Activated naive CD4-positive, alpha-beta T cell treated with anti-CD3 and anti-CD28 coated beads, Interleukin-2, amount 10 ng/mL, durations not matched to agents 7 days and 5 days (primary cell): ENCODE measurements at regions not wholly inside any gene's neighbourhood (a gene's known extent, or its start where the extent isn't known, plus 50 kb on each side); places are given as distances from the start of the nearest gene placed in this dataset.

Experiments used
- CTCF ChIA-PET: fragments of 350-600 bp; sonication (Branson Sonifier 250); formaldehyde crosslinking; loops from one replicate; lab custom pipeline; 2021; ENCODE audit warnings: antibody characterized with exemption; lab: Charles Lee
- DNase-seq: peaks from one replicate; pipeline ENCODE4 v3.0.0-alpha.2; 2020
- H3K27ac Mint-ChIP-seq: one replicate; pipeline ENCODE4 v1.8.0; 2021; ENCODE audit warnings: mild to moderate bottlenecking, moderate library complexity, mixed read lengths
- H3K27me3 Mint-ChIP-seq: one replicate; pipeline ENCODE4 v1.8.0; 2021; ENCODE audit warnings: mild to moderate bottlenecking, mixed read lengths
- H3K36me3 Mint-ChIP-seq: one replicate; pipeline ENCODE4 v1.8.0; 2021; ENCODE audit warnings: mixed read lengths
- H3K4me1 Mint-ChIP-seq: one replicate; pipeline ENCODE4 v1.8.0; 2021; ENCODE audit warnings: mixed read lengths
- H3K4me3 Mint-ChIP-seq: one replicate; pipeline ENCODE4 v1.8.0; 2021; ENCODE audit warnings: mild to moderate bottlenecking, moderate library complexity, mixed read lengths
- H3K9me3 Mint-ChIP-seq: one replicate; pipeline ENCODE4 v1.8.0; 2021; ENCODE audit warnings: mixed read lengths

DNA sequence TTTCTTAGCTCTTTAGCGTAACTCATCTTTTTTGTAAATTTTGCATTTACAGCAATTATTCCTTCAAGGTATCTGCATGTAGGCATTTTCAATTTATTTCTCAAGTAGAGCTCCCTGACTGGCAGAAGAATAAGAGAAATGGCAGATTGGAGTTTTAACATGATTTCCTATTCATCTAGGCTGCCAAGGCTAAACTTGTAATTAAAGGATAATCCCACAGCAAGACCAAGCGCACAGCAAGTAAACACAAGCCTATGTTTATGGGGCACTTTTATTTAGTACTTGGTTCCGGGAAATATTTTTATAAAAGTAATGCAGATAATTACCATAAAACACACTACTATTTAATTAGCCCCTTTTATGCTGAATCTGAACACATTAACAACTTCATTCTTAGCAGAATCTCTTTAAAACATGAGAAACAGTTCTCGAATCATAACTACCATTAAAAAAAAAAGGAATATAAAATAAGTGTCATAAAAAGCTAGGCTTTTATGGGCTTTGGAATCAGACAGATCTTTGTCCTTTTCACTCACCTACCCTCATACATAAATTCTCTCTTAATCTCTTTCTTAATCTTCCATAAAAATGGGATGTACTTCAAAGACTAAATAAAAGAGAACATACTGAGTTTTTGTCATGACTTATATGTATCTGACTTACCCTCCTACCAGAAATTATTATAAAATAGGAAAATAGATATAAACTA is 961.6 kb upstream of the MIR17HG start:
- H3K4me3 Mint-ChIP-seq, result no peak overlapping the region
- CTCF ChIA-PET, result no interaction called here
- no peaks in the 10 kb centered on the region for H3K4me1 Mint-ChIP-seq
- H3K27ac Mint-ChIP-seq, result no peak overlapping the region
- H3K9me3 Mint-ChIP-seq, result peaks cover 25% of the 10 kb centered on the region
- no peaks in the 10 kb centered on the region for H3K36me3 Mint-ChIP-seq
- DNase-seq, result no peak
- no peaks in the 10 kb centered on the region for H3K27me3 Mint-ChIP-seq

GRCh38 chr13:90388887-90389452 is 958.5 kb upstream of the MIR17HG start:
- Mint-ChIP-seq H3K9me3 (peaks cover 28% of the 10 kb centered on the region), H3K27ac (no peak overlapping the region), H3K36me3 (no peaks in the 10 kb centered on the region), H3K4me1 (no peaks in the 10 kb centered on the region), H3K27me3 (no peaks in the 10 kb centered on the region), H3K4me3 (no peak overlapping the region)
- no peak for DNase-seq
- CTCF ChIA-PET, result no interaction called here

DNA sequence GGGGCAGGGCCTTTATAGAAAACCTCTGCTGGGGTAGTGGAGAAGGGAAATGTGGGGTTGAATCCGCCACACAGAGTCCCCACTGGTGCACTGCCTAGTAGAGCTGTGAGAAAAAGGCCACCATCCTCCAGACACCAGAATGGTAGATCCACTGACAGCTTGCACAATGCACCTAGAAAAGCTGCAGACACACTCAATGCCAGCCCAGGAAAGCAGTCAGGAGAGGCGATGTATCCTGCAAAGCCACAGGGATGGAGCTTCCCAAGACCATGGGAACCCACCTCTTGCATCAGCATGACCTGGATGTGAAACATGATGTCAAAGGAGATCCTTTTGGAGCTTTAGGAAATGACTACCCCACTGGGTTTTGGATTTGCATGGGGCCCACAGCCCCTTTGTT is 958.0 kb upstream of the MIR17HG start:
- no peaks in the 10 kb centered on the region for H3K36me3 Mint-ChIP-seq
- no peak overlapping the region for H3K27ac Mint-ChIP-seq
- peaks cover 28% of the 10 kb centered on the region for H3K9me3 Mint-ChIP-seq
- CTCF ChIA-PET, result no interaction called here
- no peak overlapping the region for H3K4me3 Mint-ChIP-seq
- no peaks in the 10 kb centered on the region for H3K27me3 Mint-ChIP-seq
- DNase-seq, result no peak
- no peaks in the 10 kb centered on the region for H3K4me1 Mint-ChIP-seq

DNA sequence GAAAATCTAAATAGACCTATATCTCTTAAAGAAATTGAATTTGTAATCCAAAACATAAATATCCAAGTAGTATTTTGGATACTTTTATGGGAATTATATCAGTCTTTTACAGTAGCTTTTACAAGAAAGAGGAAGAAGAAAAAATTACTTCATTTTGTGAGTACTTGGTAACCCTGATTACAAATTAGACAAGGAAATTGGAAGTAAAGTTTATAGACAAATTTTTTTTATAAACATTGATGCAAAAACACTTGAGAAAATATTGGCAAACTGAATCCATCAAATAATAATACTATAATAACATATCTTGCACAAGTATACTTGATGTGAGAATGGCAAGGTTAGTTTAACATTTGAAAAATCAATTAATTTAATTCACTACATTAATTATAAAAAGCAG is 954.1 kb upstream of the MIR17HG start:
- H3K27ac Mint-ChIP-seq, result no peak overlapping the region
- H3K9me3 Mint-ChIP-seq, result peaks cover 19% of the 10 kb centered on the region
- no peaks in the 10 kb centered on the region for H3K27me3 Mint-ChIP-seq
- no peaks in the 10 kb centered on the region for H3K36me3 Mint-ChIP-seq
- no peak overlapping the region for H3K4me3 Mint-ChIP-seq
- no peaks in the 10 kb centered on the region for H3K4me1 Mint-ChIP-seq
- no peak for DNase-seq
- CTCF ChIA-PET, result no interaction called here

DNA sequence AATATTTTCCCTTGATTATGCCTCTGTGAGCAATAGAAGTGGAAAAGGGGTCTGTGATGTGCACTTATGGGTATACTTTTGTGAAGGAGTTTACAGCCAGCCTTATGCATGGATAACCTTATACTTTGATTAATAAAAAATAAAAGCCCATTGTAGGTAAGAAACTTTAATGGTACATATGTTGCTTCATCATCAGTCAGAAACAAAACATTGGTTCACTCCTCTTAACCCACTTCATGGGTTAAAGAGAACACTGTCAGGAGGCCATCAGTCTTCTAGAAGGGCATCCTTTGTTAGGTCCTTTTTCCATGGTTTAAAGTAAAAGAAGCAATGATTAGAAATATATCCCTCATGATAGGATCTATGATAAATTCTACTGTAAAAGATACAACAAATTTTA is 952.1 kb upstream of the MIR17HG start:
- CTCF ChIA-PET, result no interaction called here
- Mint-ChIP-seq H3K4me1 (no peaks in the 10 kb centered on the region), H3K9me3 (peaks cover 8% of the 10 kb centered on the region), H3K4me3 (no peak overlapping the region), H3K27ac (no peak overlapping the region), H3K36me3 (no peaks in the 10 kb centered on the region), H3K27me3 (no peaks in the 10 kb centered on the region)
- no peak for DNase-seq

DNA sequence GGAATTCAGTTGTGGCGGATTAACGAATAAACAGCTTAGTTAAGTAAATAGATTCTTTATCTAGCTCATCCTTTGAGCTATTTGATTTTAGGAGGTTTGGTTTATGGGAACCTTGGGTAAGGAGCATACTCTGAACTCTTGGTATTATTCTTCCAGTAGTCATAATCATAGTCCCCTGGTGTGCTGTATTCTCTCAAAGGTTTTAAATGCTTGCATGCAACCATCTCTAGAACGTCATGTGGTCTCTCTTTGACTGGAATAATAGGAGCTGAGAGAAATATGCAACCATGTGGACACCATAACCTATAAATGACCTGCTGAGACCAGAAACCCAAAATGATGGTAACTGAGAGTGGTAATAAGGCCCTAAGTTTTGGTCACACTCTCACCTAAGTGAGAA is 951.6 kb upstream of the MIR17HG start:
- no peak for DNase-seq
- CTCF ChIA-PET, result no interaction called here
- peaks cover 6% of the 10 kb centered on the region for H3K9me3 Mint-ChIP-seq
- H3K36me3 Mint-ChIP-seq, result no peaks in the 10 kb centered on the region
- H3K27ac Mint-ChIP-seq, result no peak overlapping the region
- H3K27me3 Mint-ChIP-seq, result no peaks in the 10 kb centered on the region
- no peak overlapping the region for H3K4me3 Mint-ChIP-seq
- H3K4me1 Mint-ChIP-seq, result no peaks in the 10 kb centered on the region

DNA sequence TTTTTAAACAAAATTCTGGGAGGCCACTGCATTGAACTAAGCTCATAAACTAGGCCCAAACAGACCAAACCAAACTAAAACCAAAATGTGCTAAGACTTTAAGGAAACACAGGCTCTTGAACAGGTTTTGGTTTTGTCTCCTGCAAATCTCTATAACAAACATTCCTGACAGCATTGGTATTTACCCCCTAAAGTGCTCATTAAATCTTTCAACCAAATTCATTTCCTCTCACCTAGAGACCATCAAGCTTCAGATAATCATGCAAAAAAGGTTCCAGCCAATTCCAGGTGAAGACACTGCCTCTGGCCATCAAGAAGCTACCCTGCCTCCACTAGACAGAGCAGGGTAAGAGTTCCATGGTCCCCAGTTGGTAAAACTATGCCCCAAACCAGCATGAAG is 951.2 kb upstream of the MIR17HG start:
- H3K4me1 Mint-ChIP-seq, result no peaks in the 10 kb centered on the region
- CTCF ChIA-PET, result no interaction called here
- no peak overlapping the region for H3K4me3 Mint-ChIP-seq
- no peaks in the 10 kb centered on the region for H3K36me3 Mint-ChIP-seq
- no peak overlapping the region for H3K27ac Mint-ChIP-seq
- no peak for DNase-seq
- H3K27me3 Mint-ChIP-seq, result no peaks in the 10 kb centered on the region
- peaks cover 2% of the 10 kb centered on the region for H3K9me3 Mint-ChIP-seq

GRCh38 chr13:90397503-90397902 is 950.0 kb upstream of the MIR17HG start:
- CTCF ChIA-PET, result no interaction called here

DNA sequence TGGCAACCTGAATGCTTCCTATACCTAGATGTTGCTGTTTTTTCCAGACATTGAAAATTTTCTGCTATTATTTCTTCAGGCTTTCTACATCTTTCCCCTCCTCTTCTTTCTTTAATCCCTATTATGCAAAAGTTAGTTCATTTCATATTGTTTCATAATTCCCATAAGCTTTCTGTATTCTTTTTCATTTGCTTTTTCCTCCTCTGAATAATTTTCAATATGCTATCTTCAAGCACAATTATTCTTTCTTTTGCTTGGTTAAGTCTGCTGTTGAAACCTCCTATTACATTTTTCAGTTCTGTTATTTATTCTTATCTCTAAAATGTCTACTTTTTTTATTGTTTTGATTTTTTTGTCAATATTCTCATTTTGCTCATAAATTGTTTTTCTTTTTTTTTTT is 947.1 kb upstream of the MIR17HG start:
- Mint-ChIP-seq H3K9me3 (peaks cover 13% of the 10 kb centered on the region), H3K27ac (no peak overlapping the region), H3K4me1 (no peaks in the 10 kb centered on the region), H3K4me3 (no peak overlapping the region), H3K36me3 (no peaks in the 10 kb centered on the region), H3K27me3 (no peaks in the 10 kb centered on the region)
- no peak for DNase-seq
- CTCF ChIA-PET, result no interaction called here

More at GRCh38 chr13:90397503-90397902, 950.0 kb upstream of the MIR17HG start:
- no peak overlapping the region for H3K27ac Mint-ChIP-seq
- H3K4me1 Mint-ChIP-seq, result no peaks in the 10 kb centered on the region
- no peaks in the 10 kb centered on the region for H3K27me3 Mint-ChIP-seq
- DNase-seq, result no peak
- no peaks in the 10 kb centered on the region for H3K36me3 Mint-ChIP-seq
- peaks cover 7% of the 10 kb centered on the region for H3K9me3 Mint-ChIP-seq
- no peak overlapping the region for H3K4me3 Mint-ChIP-seq

DNA sequence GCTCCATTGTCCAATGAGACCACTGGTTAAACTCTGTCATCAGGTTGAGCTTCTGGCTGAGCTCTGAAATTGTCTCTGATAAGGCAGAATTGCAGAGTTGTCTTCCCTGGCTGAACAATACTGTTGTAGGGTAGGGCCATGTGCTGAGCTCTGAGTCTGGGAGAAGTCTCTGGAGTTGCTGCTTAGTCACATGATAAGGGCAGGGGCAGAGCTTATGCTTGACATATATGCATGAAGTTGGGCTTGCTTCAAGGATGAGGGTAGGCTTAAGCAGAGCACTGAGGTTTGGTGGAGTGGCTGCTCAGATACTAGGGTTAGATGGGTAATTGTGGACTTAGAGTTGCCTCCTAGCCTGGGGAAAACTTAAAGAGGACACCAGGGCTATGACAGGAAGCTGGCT is 946.3 kb upstream of the MIR17HG start:
- no peak for DNase-seq
- Mint-ChIP-seq H3K9me3 (peaks cover 13% of the 10 kb centered on the region), H3K4me3 (no peak overlapping the region), H3K27me3 (no peaks in the 10 kb centered on the region), H3K36me3 (no peaks in the 10 kb centered on the region), H3K4me1 (no peaks in the 10 kb centered on the region), H3K27ac (no peak overlapping the region)
- CTCF ChIA-PET, result no interaction called here

DNA sequence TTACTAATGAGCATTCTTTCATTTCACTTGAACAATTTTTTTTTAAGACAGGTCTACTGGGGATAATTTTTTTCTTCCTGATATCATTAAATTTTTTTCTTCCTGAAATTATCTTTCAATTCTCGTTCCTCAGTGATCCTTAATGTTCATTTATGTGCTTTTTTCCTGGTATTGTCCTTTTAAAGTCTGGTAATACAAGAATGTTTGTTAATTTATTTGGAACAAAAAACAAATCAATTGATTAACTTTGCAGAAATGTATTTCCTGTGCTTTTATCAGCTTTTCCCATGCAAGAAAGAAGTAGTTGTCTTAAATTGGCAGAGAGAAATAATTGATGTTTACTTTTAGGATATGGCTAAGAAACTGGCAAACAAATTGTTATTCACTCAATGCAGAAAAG is 945.4 kb upstream of the MIR17HG start:
- no peak overlapping the region for H3K4me3 Mint-ChIP-seq
- H3K36me3 Mint-ChIP-seq, result no peaks in the 10 kb centered on the region
- H3K9me3 Mint-ChIP-seq, result peaks cover 14% of the 10 kb centered on the region
- CTCF ChIA-PET, result no interaction called here
- H3K4me1 Mint-ChIP-seq, result no peaks in the 10 kb centered on the region
- no peak for DNase-seq
- no peaks in the 10 kb centered on the region for H3K27me3 Mint-ChIP-seq
- no peak overlapping the region for H3K27ac Mint-ChIP-seq

DNA sequence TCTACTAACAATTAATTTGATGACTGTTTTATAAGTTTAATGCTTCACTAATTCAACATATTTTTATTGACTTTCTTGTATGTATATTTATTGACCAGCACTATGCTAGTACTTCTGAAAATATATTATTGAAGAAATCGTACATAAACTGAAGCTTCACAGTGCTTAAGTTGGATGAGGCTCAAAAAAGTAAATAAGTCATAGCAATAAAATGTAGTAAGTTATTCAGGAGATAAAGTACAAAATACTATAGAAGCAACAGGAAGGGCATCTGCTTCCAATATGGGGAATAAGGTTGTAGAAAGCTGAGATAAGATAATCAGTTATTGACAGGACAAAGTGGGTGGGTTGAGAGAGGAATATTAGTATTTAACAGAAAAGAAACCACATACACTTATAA is 944.9 kb upstream of the MIR17HG start:
- no peaks in the 10 kb centered on the region for H3K36me3 Mint-ChIP-seq
- no peaks in the 10 kb centered on the region for H3K27me3 Mint-ChIP-seq
- DNase-seq, result no peak
- peaks cover 16% of the 10 kb centered on the region for H3K9me3 Mint-ChIP-seq
- CTCF ChIA-PET, result no interaction called here
- no peak overlapping the region for H3K27ac Mint-ChIP-seq
- no peaks in the 10 kb centered on the region for H3K4me1 Mint-ChIP-seq
- H3K4me3 Mint-ChIP-seq, result no peak overlapping the region

- Mint-ChIP-seq H3K9me3 (peaks cover 16% of the 10 kb centered on the region), H3K36me3 (no peaks in the 10 kb centered on the region), H3K4me3 (no peak overlapping the region), H3K27me3 (no peaks in the 10 kb centered on the region), H3K27ac (no peak overlapping the region), H3K4me1 (no peaks in the 10 kb centered on the region)
- no peak for DNase-seq
- CTCF ChIA-PET, result no interaction called here
These were observed 944.0 kb upstream of the MIR17HG start for GRCh38 chr13:90403330-90404082.

DNA sequence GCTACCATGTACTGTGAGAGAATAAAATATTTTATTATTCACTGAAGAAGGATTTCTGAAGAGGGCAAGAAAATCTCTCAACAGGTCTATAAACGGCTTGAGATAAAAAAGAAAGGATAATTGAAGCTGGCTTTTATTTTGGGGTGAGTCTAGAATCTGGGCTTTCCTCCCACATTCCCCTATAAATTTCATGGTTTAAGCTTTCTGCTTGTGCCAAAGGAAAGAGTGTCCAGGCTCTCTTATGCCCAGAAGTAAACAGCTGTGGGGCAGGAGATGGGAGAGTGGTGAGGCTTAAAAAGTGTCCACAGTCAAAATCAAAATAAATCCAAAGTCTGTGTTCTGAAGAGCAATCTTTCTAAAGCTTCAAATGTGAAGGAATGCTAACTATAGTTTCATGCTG is 942.2 kb upstream of the MIR17HG start:
- Mint-ChIP-seq H3K9me3 (peaks cover 14% of the 10 kb centered on the region), H3K4me1 (no peaks in the 10 kb centered on the region), H3K27ac (no peak overlapping the region), H3K4me3 (no peak overlapping the region), H3K36me3 (no peaks in the 10 kb centered on the region), H3K27me3 (no peaks in the 10 kb centered on the region)
- CTCF ChIA-PET, result no interaction called here
- no peak for DNase-seq

- Mint-ChIP-seq H3K36me3 (no peaks in the 10 kb centered on the region), H3K4me1 (no peaks in the 10 kb centered on the region), H3K9me3 (peaks cover 2% of the 10 kb centered on the region), H3K4me3 (no peak overlapping the region), H3K27ac (no peak overlapping the region), H3K27me3 (no peaks in the 10 kb centered on the region)
- CTCF ChIA-PET, result no interaction called here
- DNase-seq, result no peak
These were observed 934.5 kb upstream of the MIR17HG start for GRCh38 chr13:90412980-90413379.
